IMR-90 (cell line): ENCODE measurements at regions not wholly inside any gene's neighbourhood (a gene's known extent, or its start where the extent isn't known, plus 50 kb on each side); places are given as distances from the start of the nearest gene placed in this dataset.

ENCODE experiments used
- ATAC-seq: fragments of 200-7000 bp; cut with Tn5 transposase; 2 replicates; pipeline ENCODE4 v1.9.1; 2020; ENCODE audit warnings: low read depth, mild to moderate bottlenecking, moderate library complexity
- BruUV-seq: library from RNA; stranded (reverse); fragments of 400-500 nt; replicated peaks from 2 replicates; lab custom pipeline; 2021; lab: Mats Ljungman, UMichigan
- CTCF ChIA-PET: fragments of 300-600 bp; formaldehyde crosslinking; extraction: SDS; loops from one replicate; lab custom pipeline; 2021; ENCODE audit warnings: antibody characterized with exemption; lab: Yijun Ruan, JAX
- POLR2A ChIA-PET: fragments of 300-600 bp; sonication (Branson Sonifier 250); formaldehyde crosslinking; loops from one replicate; lab custom pipeline; 2022; ENCODE audit warnings: antibody characterized with exemption; ENCODE audit not compliant: unreplicated experiment; lab: Charles Lee
- DNase-seq: peaks from one replicate; pipeline ENCODE4 v3.0.0; 2013
- H2AFZ ChIP-seq: replicated peaks from 2 replicates; pipeline ENCODE3; 2013; ENCODE audit warnings: low read length, mild to moderate bottlenecking; ENCODE audit not compliant: poor library complexity
- H2AK5ac ChIP-seq: 2 replicates; pipeline ENCODE4 v1.6.1; 2013; ENCODE audit warnings: low read depth, low read length, inconsistent platforms
- H2AK9ac ChIP-seq: replicated peaks from 2 replicates; pipeline ENCODE3; 2013; ENCODE audit warnings: mild to moderate bottlenecking, low read depth, low read length, moderate library complexity; ENCODE audit not compliant: poor library complexity
- H2BK120ac ChIP-seq: 2 replicates; pipeline ENCODE4 v1.6.1; 2013; ENCODE audit warnings: low read depth, low read length, inconsistent platforms
- H2BK15ac ChIP-seq: 3 replicates; pipeline ENCODE4 v1.6.1; 2013; ENCODE audit warnings: low read depth, low read length, inconsistent platforms
- H2BK20ac ChIP-seq: 2 replicates; pipeline ENCODE4 v1.6.1; 2013; ENCODE audit warnings: low read depth, mild to moderate bottlenecking, inconsistent platforms, low read length, moderate library complexity
- H2BK5ac ChIP-seq: 2 replicates; pipeline ENCODE4 v1.6.1; 2013; ENCODE audit warnings: mild to moderate bottlenecking, low read depth, low read length, inconsistent platforms; ENCODE audit not compliant: poor library complexity, severe bottlenecking
- H3K14ac ChIP-seq: replicated peaks from 2 replicates; pipeline ENCODE4 v1.6.1; 2013; ENCODE audit warnings: low read depth, low read length, inconsistent platforms
- H3K18ac ChIP-seq: 2 replicates; pipeline ENCODE4 v1.6.1; 2013; ENCODE audit warnings: low read depth, low read length, control low read depth
- H3K23ac ChIP-seq: 2 replicates; pipeline ENCODE4 v1.6.1; 2013; ENCODE audit warnings: low read depth, low read length, inconsistent platforms
- H3K27ac ChIP-seq: 2 replicates; pipeline ENCODE4 v1.5.1; 2013; ENCODE audit warnings: mild to moderate bottlenecking, control low read depth, low read length; ENCODE audit not compliant: insufficient read depth
- H3K27me3 ChIP-seq: 2 replicates; pipeline ENCODE4 v1.6.1; 2013; ENCODE audit warnings: low read length; ENCODE audit not compliant: control insufficient read depth, insufficient read depth
- H3K36me3 ChIP-seq: 2 replicates; pipeline ENCODE4 v1.6.1; 2013; ENCODE audit warnings: low read length, mixed read lengths; ENCODE audit not compliant: control insufficient read depth, insufficient read depth
- H3K4ac ChIP-seq: 2 replicates; pipeline ENCODE4 v1.6.1; 2013; ENCODE audit warnings: low read depth, low read length, inconsistent platforms
- H3K4me1 ChIP-seq: 2 replicates; pipeline ENCODE4 v1.6.1; 2013; ENCODE audit warnings: low read length, mixed read lengths; ENCODE audit not compliant: control insufficient read depth, insufficient read depth
- H3K4me2 ChIP-seq: 2 replicates; pipeline ENCODE4 v1.6.1; 2013; ENCODE audit warnings: low read depth, mild to moderate bottlenecking, control low read depth, low read length, moderate library complexity
- H3K4me3 ChIP-seq: 2 replicates; pipeline ENCODE4 v1.5.1; 2013; ENCODE audit warnings: low read depth, mild to moderate bottlenecking, control low read depth, low read length, moderate library complexity; ENCODE audit not compliant: insufficient read depth
- H3K56ac ChIP-seq: 2 replicates; pipeline ENCODE4 v1.6.1; 2013; ENCODE audit warnings: low read length, inconsistent platforms; ENCODE audit not compliant: insufficient read depth; ENCODE audit errors: extremely low read depth
- H3K79me1 ChIP-seq, 2 experiments: 2 replicates each; pipeline ENCODE4 v1.6.1; 2013; ENCODE audit warnings: low read length in 2 of 2, inconsistent platforms in 1 of 2, low read depth in 1 of 2
- H3K9ac ChIP-seq: 2 replicates; pipeline ENCODE4 v1.6.1; 2013; ENCODE audit warnings: low read depth, low read length, control low read depth
- H3K9me1 ChIP-seq: 2 replicates; pipeline ENCODE4 v1.6.1; 2013; ENCODE audit warnings: low read length, inconsistent platforms; ENCODE audit not compliant: insufficient read depth
- H3K9me3 ChIP-seq: 2 replicates; pipeline ENCODE4 v1.6.1; 2013; ENCODE audit warnings: low read length; ENCODE audit not compliant: control insufficient read depth, insufficient read depth
- H4K20me1 ChIP-seq: 2 replicates; pipeline ENCODE4 v1.6.1; 2013; ENCODE audit warnings: low read length, inconsistent platforms; ENCODE audit not compliant: insufficient read depth
- H4K5ac ChIP-seq: 2 replicates; pipeline ENCODE4 v1.6.1; 2013; ENCODE audit warnings: mild to moderate bottlenecking, low read depth, low read length, control low read depth
- H4K8ac ChIP-seq, 2 experiments: 2 replicates each; pipeline ENCODE4 v1.6.1; 2013; ENCODE audit warnings: low read depth in 2 of 2, low read length in 2 of 2, control low read depth in 1 of 2, inconsistent platforms in 1 of 2
- H4K91ac ChIP-seq: 2 replicates; pipeline ENCODE4 v1.6.1; 2013; ENCODE audit warnings: low read depth, low read length, inconsistent platforms; ENCODE audit not compliant: insufficient read depth
- CHD1 ChIP-seq: IDR thresholded peaks from 2 replicates; pipeline ENCODE4 v1.6.1; 2012; ENCODE audit warnings: low read depth, low read length, improper control_type of control experiment
- FOS ChIP-seq: fragments of 150-350 bp; IDR thresholded peaks from 2 replicates; pipeline ENCODE4 v1.6.1; 2016; ENCODE audit warnings: low read depth, low read length
- MAFK ChIP-seq: IDR thresholded peaks from 2 replicates; pipeline ENCODE4 v1.6.1; 2012; ENCODE audit warnings: low read depth, low read length, improper control_type of control experiment
- MAZ ChIP-seq: IDR thresholded peaks from 2 replicates; pipeline ENCODE4 v1.6.1; 2012; ENCODE audit warnings: low read depth, mild to moderate bottlenecking, low read length, improper control_type of control experiment, moderate library complexity, borderline replicate concordance
- NFE2L2 ChIP-seq: fragments of 150-350 bp; IDR thresholded peaks from 2 replicates; pipeline ENCODE4 v1.6.1; 2016; ENCODE audit warnings: low read depth, mild to moderate bottlenecking, low read length
- RAD21 ChIP-seq: IDR thresholded peaks from 2 replicates; pipeline ENCODE4 v1.6.1; 2012; ENCODE audit warnings: low read length, improper control_type of control experiment
- RFX5 ChIP-seq: IDR thresholded peaks from 2 replicates; pipeline ENCODE4 v1.8.0; 2012; ENCODE audit warnings: low read depth, mild to moderate bottlenecking, low read length, moderate library complexity
- SMC3 ChIP-seq: fragments of 150-350 bp; IDR thresholded peaks from 2 replicates; pipeline ENCODE4 v1.6.1; 2016; ENCODE audit warnings: low read depth, mild to moderate bottlenecking, antibody characterized with exemption, low read length, moderate library complexity
- WGBS, 2 experiments: methylation state at CpG; one replicate each; pipeline versions ENCODE4 v1.1.5 to v1.1.7; 2013; ENCODE audit warnings: missing lambda C conversion rate in 2 of 2; ENCODE audit not compliant: insufficient read length in 1 of 2; ENCODE audit errors: extremely low coverage in 2 of 2; 5-methylcytosine and 5-hydroxymethylcytosine counted together
- dilution Hi-C: fragments of 300-500 bp; cut with HindIII; formaldehyde crosslinking; loops from one replicate; pipeline ENCODE4 v1.14.3; 2018; ENCODE audit warnings: low sequenced_read_pairs; ENCODE audit not compliant: unreplicated experiment
- in situ Hi-C: fragments of 300-500 bp; cut with MboI; formaldehyde crosslinking; loops from 3 replicates; pipeline ENCODE4 v1.14.3; 2019; ENCODE audit warnings: low sequenced_read_pairs, inconsistent platforms, mixed read lengths
- intact Hi-C: fragments of 100-400 bp; cut with micrococcal nuclease; formaldehyde crosslinking; loops from 2 replicates; pipeline ENCODE4 v1.10.0; 2022
- TF ChIP-seq, protein P1 (sequence below): fragments of 150-350 bp; IDR thresholded peaks from 2 replicates; pipeline ENCODE4 v1.6.1; 2016; ENCODE audit warnings: low read depth, mild to moderate bottlenecking, low read length, moderate library complexity, borderline replicate concordance

- POLR2A ChIA-PET, result interaction anchor here (0.6 kb wide), 1 partner anchor 25 kb away, joined by 3 read pairs; no protein-coding TSS in a partner anchor
- no peak overlapping the region; the same call in 1 of the 2 replicates for H2BK20ac ChIP-seq
Measured at GRCh38 chr7:80347173-80347572, 164.7 kb downstream of the GNAT3 start.

More at GRCh38 chr7:80347173-80347572, 164.7 kb downstream of the GNAT3 start:
- peak; percentile 60 for ATAC-seq
- no peak overlapping the region for H4K5ac ChIP-seq
- no peak overlapping the region for H2BK5ac ChIP-seq
- DNase-seq, result peak; percentile 15
- WGBS, 2 experiments, result no CpG with 5 or more reads among the region's 1 CpG
- no peak overlapping the region for H2AK9ac ChIP-seq
- no peak overlapping the region for H3K9ac ChIP-seq
- H3K9me3 ChIP-seq, result no peaks in the 10 kb centered on the region
- 0 out of 3 replicates have a peak overlapping the region, but pooled peaks have one; percentile 34 for H2BK15ac ChIP-seq
- no TSS peak for BruUV-seq
- TF ChIP-seq CHD1, result no peak
- no peak for TF ChIP-seq RAD21
- TF ChIP-seq, protein P1, sequence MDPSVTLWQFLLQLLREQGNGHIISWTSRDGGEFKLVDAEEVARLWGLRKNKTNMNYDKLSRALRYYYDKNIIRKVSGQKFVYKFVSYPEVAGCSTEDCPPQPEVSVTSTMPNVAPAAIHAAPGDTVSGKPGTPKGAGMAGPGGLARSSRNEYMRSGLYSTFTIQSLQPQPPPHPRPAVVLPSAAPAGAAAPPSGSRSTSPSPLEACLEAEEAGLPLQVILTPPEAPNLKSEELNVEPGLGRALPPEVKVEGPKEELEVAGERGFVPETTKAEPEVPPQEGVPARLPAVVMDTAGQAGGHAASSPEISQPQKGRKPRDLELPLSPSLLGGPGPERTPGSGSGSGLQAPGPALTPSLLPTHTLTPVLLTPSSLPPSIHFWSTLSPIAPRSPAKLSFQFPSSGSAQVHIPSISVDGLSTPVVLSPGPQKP, result no peak
- TF ChIP-seq MAFK, result no peak
- TF ChIP-seq SMC3, result no peak
- no peak for TF ChIP-seq FOS
- no peak for TF ChIP-seq NFE2L2
- TF ChIP-seq RFX5, result no peak
- no peak for TF ChIP-seq MAZ
- no peaks in the 10 kb centered on the region for H3K36me3 ChIP-seq
- dilution Hi-C loops (no loop called here), in situ Hi-C loops (no loop called here), intact Hi-C loops (no loop called here)
- H3K4me2 ChIP-seq, result no peak overlapping the region
- peak overlapping the region; percentile 55; the same call in 1 of the 2 replicates for H2BK120ac ChIP-seq
- H2AFZ ChIP-seq, result peak overlapping the region; percentile 8
- H3K79me1 ChIP-seq, result no peaks in the 10 kb centered on the region
- H3K18ac ChIP-seq, result no peak overlapping the region; the same call in none of the 2 replicates
- H4K8ac ChIP-seq, result no peak overlapping the region
- H4K20me1 ChIP-seq, result no peaks in the 10 kb centered on the region
- H3K4me3 ChIP-seq, result no peak overlapping the region
- CTCF ChIA-PET, result no interaction called here
- no peak overlapping the region for H3K27ac ChIP-seq
- H2AK5ac ChIP-seq, result no peak overlapping the region
- H3K56ac ChIP-seq, result no peak overlapping the region
- H4K91ac ChIP-seq, result no peak overlapping the region
- H3K23ac ChIP-seq, result no peak overlapping the region
- no peak overlapping the region for H3K14ac ChIP-seq
- H3K4ac ChIP-seq, result 0 out of 2 replicates have a peak overlapping the region, but pooled peaks have one; percentile 29
- H3K4me1 ChIP-seq, result peaks cover 2% of the 10 kb centered on the region
- H3K27me3 ChIP-seq, result no peaks in the 10 kb centered on the region
- H3K9me1 ChIP-seq, result no peaks in the 10 kb centered on the region; the same call in 1 of the 2 replicates
